H1 (cell line): ENCODE measurements at regions not wholly inside any gene's neighbourhood (a gene's known extent, or its start where the extent isn't known, plus 50 kb on each side); places are given as distances from the start of the nearest gene placed in this dataset.

Experiments
- CTCF ChIA-PET: fragments of 300-600 bp; sonication (Branson Sonifier 250); formaldehyde crosslinking; loops from one replicate; lab custom pipeline; 2021; ENCODE audit not compliant: partially characterized antibody; lab: Charles Lee
- POLR2A ChIA-PET: fragments of 300-600 bp; sonication (Branson Sonifier 250); formaldehyde crosslinking; loops from one replicate; lab custom pipeline; 2021; ENCODE audit warnings: inconsistent platforms; ENCODE audit not compliant: partially characterized antibody; lab: Charles Lee
- DNase-seq, 2 experiments: peaks; one replicate each; pipeline versions ENCODE4 v3.0.0 to v3.0.0-alpha.2; 2010 to 2022; ENCODE audit warnings: low spot score in 2 of 2, low read depth in 1 of 2, mixed read lengths in 1 of 2
- FAIRE-seq: peaks from 2 replicates; lab custom pipeline; 2011; peaks lifted over from hg19 to GRCh38; lab: Jason Lieb, UNC
- H2AFZ ChIP-seq: 2 replicates; pipeline ENCODE4 v1.8.1; 2012; ENCODE audit warnings: low read length, inconsistent platforms
- H2AK5ac ChIP-seq: 2 replicates; pipeline ENCODE4 v1.6.1; 2013; ENCODE audit warnings: low read depth, low read length
- H2BK120ac ChIP-seq: replicated peaks from 2 replicates; pipeline ENCODE3; 2013; ENCODE audit warnings: low read depth, low read length, inconsistent platforms
- H2BK12ac ChIP-seq: 2 replicates; pipeline ENCODE4 v1.6.1; 2013; ENCODE audit warnings: low read depth, low read length
- H2BK15ac ChIP-seq: 2 replicates; pipeline ENCODE4 v1.6.1; 2013; ENCODE audit warnings: low read length
- H2BK20ac ChIP-seq: 2 replicates; pipeline ENCODE4 v1.6.1; 2013; ENCODE audit warnings: low read length
- H2BK5ac ChIP-seq: 2 replicates; pipeline ENCODE4 v1.6.1; 2013; ENCODE audit warnings: low read depth, low read length
- H3K14ac ChIP-seq: 2 replicates; pipeline ENCODE4 v1.6.1; 2013; ENCODE audit warnings: inconsistent platforms; ENCODE audit not compliant: insufficient read length
- H3K18ac ChIP-seq: 2 replicates; pipeline ENCODE4 v1.6.1; 2013; ENCODE audit warnings: low read length; ENCODE audit errors: extremely low read depth
- H3K23ac ChIP-seq: 2 replicates; pipeline ENCODE4 v1.6.1; 2013; ENCODE audit warnings: inconsistent platforms; ENCODE audit not compliant: insufficient read length
- H3K23me2 ChIP-seq: 2 replicates; pipeline ENCODE4 v1.6.1; 2013; ENCODE audit warnings: low read depth, low read length
- H3K27ac ChIP-seq: 2 replicates; pipeline ENCODE4 v1.6.1; 2011; ENCODE audit warnings: low read depth, low read length, inconsistent platforms
- H3K27me3 ChIP-seq, 4 experiments: replicated peaks in 1 of 4; 1 replicate in 1 of 4; 2 replicates in 3 of 4; pipeline versions ENCODE4 v1.6.1 to v1.8.1; 2011 to 2013; ENCODE audit warnings: low read length in 3 of 4, mild to moderate bottlenecking in 3 of 4, inconsistent platforms in 2 of 4, mixed read lengths in 2 of 4, moderate library complexity in 1 of 4; ENCODE audit not compliant: control insufficient read depth in 3 of 4, insufficient read depth in 3 of 4; ENCODE audit errors: extremely low read depth in 1 of 4
- H3K36me3 ChIP-seq, 4 experiments: 2 replicates each; pipeline versions ENCODE4 v1.6.1 to v1.8.1; 2011 to 2013; ENCODE audit warnings: mild to moderate bottlenecking in 4 of 4, low read length in 3 of 4, moderate library complexity in 2 of 4, control low read depth in 1 of 4, inconsistent platforms in 1 of 4; ENCODE audit not compliant: insufficient read depth in 4 of 4, control insufficient read depth in 2 of 4
- H3K4ac ChIP-seq: replicated peaks from 2 replicates; pipeline ENCODE3; 2013; ENCODE audit warnings: low read length, low read depth, mixed read lengths, inconsistent platforms; ENCODE audit not compliant: insufficient read length
- H3K4me1 ChIP-seq, 4 experiments: replicated peaks in 1 of 4; 1 replicate in 1 of 4; 2 replicates in 3 of 4; pipeline versions ENCODE4 v1.6.1 to v1.8.1; 2011 to 2013; ENCODE audit warnings: low read length in 3 of 4, inconsistent platforms in 2 of 4, mixed read lengths in 1 of 4; ENCODE audit not compliant: insufficient read depth in 4 of 4, control insufficient read depth in 3 of 4
- H3K4me2 ChIP-seq, 2 experiments: 2 replicates each; pipeline versions ENCODE4 v1.6.1 to v1.8.1; 2011 to 2013; ENCODE audit warnings: low read depth in 2 of 2, low read length in 2 of 2, control low read depth in 1 of 2, inconsistent platforms in 1 of 2, mild to moderate bottlenecking in 1 of 2; ENCODE audit not compliant: insufficient read depth in 1 of 2
- H3K4me3 ChIP-seq, 4 experiments: fragments of 200-600, 300-600 bp in 1 of 4; sonication (generic), shearing (Covaris generic), sonication (Bioruptor Twin) in 1 of 4; 2 replicates each; pipeline versions ENCODE4 v1.5.1 to v1.8.1; 2011 to 2016; ENCODE audit warnings: low read length in 4 of 4, low read depth in 3 of 4, control low read depth in 2 of 4, inconsistent platforms in 2 of 4, mild to moderate bottlenecking in 2 of 4, mixed read lengths in 1 of 4, moderate library complexity in 1 of 4; ENCODE audit not compliant: insufficient read depth in 2 of 4; ENCODE audit errors: extremely low read depth in 1 of 4
- H3K56ac ChIP-seq: replicated peaks from 2 replicates; pipeline ENCODE3; 2013; ENCODE audit warnings: low read depth, mild to moderate bottlenecking, mixed read lengths, low read length, inconsistent platforms; ENCODE audit not compliant: insufficient read length
- H3K79me1 ChIP-seq: 2 replicates; pipeline ENCODE4 v1.6.1; 2013; ENCODE audit warnings: low read depth, low read length, control low read depth
- H3K79me2 ChIP-seq, 2 experiments: 2 replicates each; pipeline versions ENCODE4 v1.6.1 to v1.8.1; 2012 to 2013; ENCODE audit warnings: low read length in 2 of 2, mild to moderate bottlenecking in 2 of 2, inconsistent platforms in 1 of 2; ENCODE audit not compliant: insufficient read depth in 2 of 2, control insufficient read depth in 1 of 2
- H3K9ac ChIP-seq, 4 experiments: replicated peaks in 1 of 4; 1 replicate in 1 of 4; 2 replicates in 3 of 4; pipeline versions ENCODE4 v1.6.1 to v1.8.1; 2011 to 2013; ENCODE audit warnings: low read depth in 3 of 4, low read length in 3 of 4, control low read depth in 2 of 4, mild to moderate bottlenecking in 2 of 4, moderate library complexity in 2 of 4, inconsistent platforms in 1 of 4; ENCODE audit errors: extremely low read depth in 1 of 4
- H3K9me3 ChIP-seq, 2 experiments: 2 replicates each; pipeline versions ENCODE4 v1.6.1 to v1.8.1; 2012 to 2013; ENCODE audit warnings: mild to moderate bottlenecking in 2 of 2, moderate library complexity in 2 of 2, control low read depth in 1 of 2, inconsistent platforms in 1 of 2, low read depth in 1 of 2, low read length in 1 of 2, mixed read lengths in 1 of 2; ENCODE audit not compliant: insufficient read depth in 2 of 2
- H4K20me1 ChIP-seq, 2 experiments: replicated peaks in 1 of 2; 2 replicates each; pipeline versions ENCODE3 to v1.8.1; 2011 to 2013; ENCODE audit warnings: inconsistent platforms in 2 of 2, low read length in 2 of 2, mild to moderate bottlenecking in 1 of 2; ENCODE audit not compliant: insufficient read depth in 2 of 2, control insufficient read depth in 1 of 2
- H4K5ac ChIP-seq: 2 replicates; pipeline ENCODE4 v1.6.1; 2013; ENCODE audit warnings: low read length, low read depth, mixed read lengths, inconsistent platforms; ENCODE audit not compliant: insufficient read length
- H4K8ac ChIP-seq: 2 replicates; pipeline ENCODE4 v1.8.0; 2013; ENCODE audit warnings: mild to moderate bottlenecking, moderate library complexity, low read length, inconsistent platforms; ENCODE audit not compliant: insufficient read depth; ENCODE audit errors: extremely low read depth
- H4K91ac ChIP-seq: replicated peaks from 2 replicates; pipeline ENCODE3; 2013; ENCODE audit warnings: low read length, mixed read lengths, inconsistent platforms; ENCODE audit not compliant: insufficient read length
- CBX5 ChIP-seq: fragments of 300-800, 300-1000 bp; sonication (generic); IDR thresholded peaks from 2 replicates; pipeline ENCODE4 v1.7.1; 2016; ENCODE audit warnings: antibody characterized with exemption, low read length, low read depth
- CHD2 ChIP-seq: IDR thresholded peaks from 2 replicates; pipeline ENCODE4 v1.6.1; 2012; ENCODE audit warnings: low read length, improper control_type of control experiment
- JUN ChIP-seq: IDR thresholded peaks from 2 replicates; pipeline ENCODE4 v1.6.1; 2011; ENCODE audit warnings: low read depth, mild to moderate bottlenecking, improper control_type of control experiment, low read length
- KDM5A ChIP-seq: fragments of 200-600 bp; IDR thresholded peaks from 2 replicates; pipeline ENCODE4 v1.7.1; 2012; ENCODE audit warnings: mild to moderate bottlenecking, low read length, inconsistent platforms, mixed read lengths
- NANOG ChIP-seq: IDR thresholded peaks from 2 replicates; pipeline ENCODE4 v1.6.1; 2011; ENCODE audit warnings: low read length, low read depth, mild to moderate bottlenecking, inconsistent platforms; ENCODE audit not compliant: insufficient read depth, poor library complexity, severe bottlenecking
- SIN3A ChIP-seq, 2 experiments: IDR thresholded peaks in 1 of 2; conservative IDR thresholded peaks in 1 of 2; 2 replicates each; pipeline ENCODE4 v1.6.1; 2011 to 2012; ENCODE audit warnings: low read length in 2 of 2, improper control_type of control experiment in 1 of 2, low read depth in 1 of 2, mild to moderate bottlenecking in 1 of 2
- SP1 ChIP-seq: IDR thresholded peaks from 2 replicates; pipeline ENCODE4 v1.6.1; 2011; ENCODE audit warnings: low read depth, low read length
- SRF ChIP-seq: IDR thresholded peaks from 2 replicates; pipeline ENCODE4 v1.6.1; 2011; ENCODE audit warnings: mild to moderate bottlenecking, low read depth, low read length, moderate library complexity
- SUZ12 ChIP-seq: fragments of 200-600 bp; sonication (generic); IDR thresholded peaks from 2 replicates; pipeline ENCODE4 v1.6.1; 2012; ENCODE audit warnings: mild to moderate bottlenecking, inconsistent platforms, low read length, moderate library complexity, mixed read lengths
- TEAD4 ChIP-seq: IDR thresholded peaks from 2 replicates; pipeline ENCODE4 v1.6.1; 2012; ENCODE audit warnings: low read depth, low read length, inconsistent platforms, mixed read lengths
- WGBS, 2 experiments: shearing (Covaris generic) in 1 of 2; methylation state at CpG; one replicate each; pipeline versions ENCODE4 v1.1.6 to v1.1.7; 2013 to 2015; ENCODE audit warnings: low lambda C conversion rate in 2 of 2, mixed read lengths in 2 of 2, inconsistent platforms in 1 of 2, low coverage in 1 of 2, missing lambda C conversion rate in 1 of 2; ENCODE audit not compliant: insufficient replicate concordance in 2 of 2, insufficient coverage in 1 of 2, insufficient read length in 1 of 2; ENCODE audit errors: extremely low coverage in 1 of 2, missing lambda C conversion rate in 1 of 2; 5-methylcytosine and 5-hydroxymethylcytosine counted together
- TF ChIP-seq, protein P1 (sequence below): IDR thresholded peaks from 2 replicates; pipeline ENCODE4 v1.6.1; 2012; ENCODE audit warnings: inconsistent platforms
- TF ChIP-seq, protein P2 (sequence below): IDR thresholded peaks from 2 replicates; pipeline ENCODE4 v1.6.1; 2011; ENCODE audit warnings: low read depth, mild to moderate bottlenecking, low read length; ENCODE audit not compliant: insufficient read depth

- Histone ChIP-seq H3K23ac (no peak overlapping the region), H3K23me2 (no peaks in the 10 kb centered on the region), H2BK12ac (no peak overlapping the region), H3K4me3 (no peak overlapping the region), H3K79me2 (no peaks in the 10 kb centered on the region), H2BK20ac (no peak overlapping the region), H4K5ac (no peak overlapping the region), H3K56ac (no peak overlapping the region), H4K91ac (no peak overlapping the region), H3K27ac (no peak overlapping the region), H4K20me1 (no peaks in the 10 kb centered on the region), H3K79me1 (no peaks in the 10 kb centered on the region), H2BK5ac (no peak overlapping the region), H3K27me3 (no peaks in the 10 kb centered on the region), H3K36me3 (no peaks in the 10 kb centered on the region), H3K9me3 (peaks cover 21 to 30% of the 10 kb centered on the region in 2 experiments), H4K8ac (no peak overlapping the region), H3K9ac (no peak overlapping the region), H3K4me1 (no peaks in the 10 kb centered on the region), H2BK15ac (no peak overlapping the region), H3K18ac (no peak overlapping the region), H3K14ac (no peak overlapping the region), H2AK5ac (no peak overlapping the region), H3K4me2 (no peak overlapping the region), H2AFZ (no peak overlapping the region), H3K4ac (no peak overlapping the region), H2BK120ac (no peak overlapping the region)
- FAIRE-seq (no peak), DNase-seq (no peak)
- CTCF ChIA-PET = no interaction called here
- POLR2A ChIA-PET = no interaction called here
- TF ChIP-seq CHD2 (no peak), SIN3A (conservative IDR thresholded peaks at IDR 0.05 in 1 of 2, IDR thresholded peaks at IDR 0.05 in 1 of 2; ENCODE audit: low read depth in 1 of 2, low read length in 2 of 2) (no peak), JUN (no peak), KDM5A (no peak), TEAD4 (no peak), NANOG (no peak), SUZ12 (no peak), SP1 (no peak), SRF (no peak), CBX5 (no peak)
- TF ChIP-seq, protein P1, sequence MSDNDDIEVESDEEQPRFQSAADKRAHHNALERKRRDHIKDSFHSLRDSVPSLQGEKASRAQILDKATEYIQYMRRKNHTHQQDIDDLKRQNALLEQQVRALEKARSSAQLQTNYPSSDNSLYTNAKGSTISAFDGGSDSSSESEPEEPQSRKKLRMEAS = no peak
- TF ChIP-seq, protein P2, sequence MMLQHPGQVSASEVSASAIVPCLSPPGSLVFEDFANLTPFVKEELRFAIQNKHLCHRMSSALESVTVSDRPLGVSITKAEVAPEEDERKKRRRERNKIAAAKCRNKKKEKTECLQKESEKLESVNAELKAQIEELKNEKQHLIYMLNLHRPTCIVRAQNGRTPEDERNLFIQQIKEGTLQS = no peak
- 91% methylated on average over 9 of the region's 9 CpGs; no CpG with 5 or more reads in 1 of the 2 experiments for WGBS, 2 experiments
Measured at GRCh38 chr6:924661-925060, 231.7 kb upstream of the EXOC2 start.
